GM12873 (cell line): ENCODE measurements at regions not wholly inside any gene's neighbourhood (a gene's known extent, or its start where the extent isn't known, plus 50 kb on each side); places are given as distances from the start of the nearest gene placed in this dataset.
A peak's percentile ranks its signal among the peaks of the same experiment; 100 is the strongest.

Experiments used
- CTCF ChIP-seq: IDR thresholded peaks from 2 replicates; pipeline ENCODE4 v1.5.1; 2012; ENCODE audit warnings: low read depth, mild to moderate bottlenecking, moderate library complexity, low read length, control low read depth; ENCODE audit not compliant: insufficient read depth; ENCODE audit errors: missing control alignments

GRCh38 chr7:127477295-127478023, 85.0 kb upstream of the ZNF800 start:
- TF ChIP-seq CTCF: no peak

- no peak for TF ChIP-seq CTCF
These were observed 84.1 kb upstream of the ZNF800 start for GRCh38 chr7:127476618-127477017.

- no peak for TF ChIP-seq CTCF
These were observed 81.9 kb upstream of the ZNF800 start for GRCh38 chr7:127474457-127474856.

- TF ChIP-seq CTCF: no peak
These were observed 80.9 kb upstream of the ZNF800 start for GRCh38 chr7:127473409-127473808.

- no peak for TF ChIP-seq CTCF
These were observed 67.6 kb upstream of the ZNF800 start for GRCh38 chr7:127460077-127460476.

- no peak for TF ChIP-seq CTCF
These were observed 56.1 kb upstream of the ZNF800 start for GRCh38 chr7:127448566-127448965.

- TF ChIP-seq CTCF: peak; percentile 88
These were observed 54.9 kb upstream of the ZNF800 start for GRCh38 chr7:127447326-127447945.
